ENCODE measurements at regions not wholly inside any gene's neighbourhood (a gene's known extent, or its start where the extent isn't known, plus 50 kb on each side); places are given as distances from the start of the nearest gene placed in this dataset.

- DNase-seq (ENCODE audit: low read depth in 2 of 2): no peak
These were observed 826.3 kb upstream of the MBL2 start for GRCh38 chr10:53598914-53599313.

GRCh38 chr10:53597835-53598251 is 825.3 kb upstream of the MBL2 start:
- no peak for TF ChIP-seq CTCF (IDR thresholded peaks at IDR 0.05; ENCODE audit: low read depth, low read length)
- no peak overlapping the region for H3K4me3 ChIP-seq (replicated peaks in 1 of 2; ENCODE audit: low read depth in 2 of 2, low read length in 2 of 2)
- DNase-seq (ENCODE audit: low read depth in 2 of 2): no peak

More at GRCh38 chr10:53598914-53599313, 826.3 kb upstream of the MBL2 start:
- no peak overlapping the region for H3K4me3 ChIP-seq (replicated peaks in 1 of 2; ENCODE audit: low read depth in 2 of 2, low read length in 2 of 2)
- TF ChIP-seq CTCF (IDR thresholded peaks at IDR 0.05; ENCODE audit: low read depth, low read length): no peak

GRCh38 chr10:53580465-53580864 is 807.9 kb upstream of the MBL2 start:
- H3K4me3 ChIP-seq (replicated peaks in 1 of 2; ENCODE audit: low read depth in 2 of 2, low read length in 2 of 2): no peak overlapping the region
- no peak for TF ChIP-seq CTCF (IDR thresholded peaks at IDR 0.05; ENCODE audit: low read depth, low read length)
- no peak for DNase-seq (ENCODE audit: low read depth in 2 of 2)

GRCh38 chr10:53579773-53580172 is 807.2 kb upstream of the MBL2 start:
- TF ChIP-seq CTCF (IDR thresholded peaks at IDR 0.05; ENCODE audit: low read depth, low read length): no peak
- no peak overlapping the region for H3K4me3 ChIP-seq (replicated peaks in 1 of 2; ENCODE audit: low read depth in 2 of 2, low read length in 2 of 2)
- DNase-seq (ENCODE audit: low read depth in 2 of 2): no peak

GRCh38 chr10:53574024-53574423 is 801.4 kb upstream of the MBL2 start:
- H3K4me3 ChIP-seq (replicated peaks in 1 of 2; ENCODE audit: low read depth in 2 of 2, low read length in 2 of 2): no peak overlapping the region
- DNase-seq (ENCODE audit: low read depth in 2 of 2): no peak
- no peak for TF ChIP-seq CTCF (IDR thresholded peaks at IDR 0.05; ENCODE audit: low read depth, low read length)

GRCh38 chr10:53573498-53573897 is 800.9 kb upstream of the MBL2 start:
- no peak for TF ChIP-seq CTCF (IDR thresholded peaks at IDR 0.05; ENCODE audit: low read depth, low read length)
- no peak overlapping the region for H3K4me3 ChIP-seq (replicated peaks in 1 of 2; ENCODE audit: low read depth in 2 of 2, low read length in 2 of 2)
- no peak for DNase-seq (ENCODE audit: low read depth in 2 of 2)

- DNase-seq (ENCODE audit: low read depth in 2 of 2): no peak
- no peak for TF ChIP-seq CTCF (IDR thresholded peaks at IDR 0.05; ENCODE audit: low read depth, low read length)
- H3K4me3 ChIP-seq (replicated peaks in 1 of 2; ENCODE audit: low read depth in 2 of 2, low read length in 2 of 2): no peak overlapping the region
These were observed 800.2 kb upstream of the MBL2 start for GRCh38 chr10:53572799-53573198.

Data from cardiac fibroblast (primary cell).